HG02759 (cell line): ENCODE measurements at regions not wholly inside any gene's neighbourhood (a gene's known extent, or its start where the extent isn't known, plus 50 kb on each side); places are given as distances from the start of the nearest gene placed in this dataset.
"Not testable (repeated sequence)": the region's sequence is repeated elsewhere in the genome, so short reads cannot be mapped to it uniquely, and the experiment has no call there.

ENCODE experiments used
- ATAC-seq: cut with Tn5 transposase; IDR thresholded peaks from one replicate; pipeline ENCODE4 v1.9.1; 2021; ENCODE audit warnings: mild to moderate bottlenecking, moderate library complexity; ENCODE audit not compliant: unreplicated experiment

DNA sequence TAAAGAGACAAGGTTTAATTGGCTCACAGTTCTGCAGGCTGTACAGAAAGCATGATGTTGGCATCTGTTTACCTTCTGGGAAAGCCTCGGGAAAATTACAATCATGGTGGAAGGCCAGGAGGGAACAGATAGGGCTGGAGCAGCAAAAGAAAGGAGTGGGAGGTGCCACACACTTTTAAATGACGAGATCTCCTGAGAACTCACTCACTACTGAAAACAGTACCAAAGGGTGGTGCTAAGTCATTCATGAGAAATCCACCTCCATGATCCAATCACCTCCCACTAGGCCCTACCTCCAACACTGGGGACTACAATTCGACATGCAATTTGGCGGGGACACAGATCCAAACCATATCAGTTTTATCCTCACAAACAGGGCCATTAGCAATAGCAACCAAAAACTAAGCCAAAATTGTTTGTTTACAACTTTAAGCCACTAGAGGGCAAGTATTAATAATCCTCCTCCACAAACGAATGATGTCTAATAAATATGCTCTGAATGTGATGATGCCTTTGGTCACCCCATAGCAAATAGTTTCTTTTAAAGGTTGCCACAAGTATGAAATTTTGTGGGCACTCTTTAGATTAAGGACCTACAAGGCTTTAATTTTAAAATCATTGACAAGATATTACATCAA is 129.2 kb upstream of the NRBF2 start:
- ATAC-seq = no peak

- ATAC-seq = no peak
Measured at GRCh38 chr10:62996925-62997324, 136.2 kb upstream of the NRBF2 start.

DNA sequence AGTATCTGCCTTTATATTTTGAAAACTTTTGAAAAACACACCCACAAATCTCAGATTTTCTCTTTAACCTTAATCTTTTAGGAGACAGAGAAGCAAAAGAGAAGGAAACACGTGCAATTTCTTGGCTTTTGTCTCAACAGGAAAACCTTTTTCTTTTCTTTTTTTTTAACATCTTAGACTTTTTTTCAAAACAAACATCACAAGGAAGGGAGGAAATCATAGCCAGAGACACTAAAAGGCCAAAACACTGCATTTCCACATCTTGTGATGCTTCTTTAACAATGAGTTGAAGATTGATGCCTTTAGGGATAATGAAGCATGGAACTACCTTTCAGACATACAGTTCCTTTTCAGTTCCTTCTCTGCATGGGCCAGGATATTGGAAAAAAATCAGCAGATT is 136.6 kb upstream of the NRBF2 start:
- no peak for ATAC-seq

DNA sequence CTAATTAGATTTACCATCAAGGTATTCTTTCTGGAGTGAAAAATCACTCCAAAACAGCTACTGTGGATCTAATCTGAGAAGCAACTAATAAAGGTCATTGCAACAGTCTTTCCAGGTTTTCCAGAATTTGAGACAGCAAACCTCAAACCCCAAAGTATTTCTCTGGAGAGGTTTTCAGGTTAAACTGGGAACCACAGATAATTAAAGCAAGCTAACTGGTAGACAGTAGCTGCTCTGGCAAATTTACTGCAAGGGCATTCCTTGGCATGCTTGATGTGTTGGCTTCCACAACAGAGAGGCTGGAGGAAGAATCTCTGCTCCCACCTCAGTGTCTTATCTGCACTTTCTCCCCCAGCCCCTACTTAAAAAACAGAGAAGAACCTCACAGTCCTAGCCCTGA is 140.0 kb upstream of the NRBF2 start:
- ATAC-seq = no peak

DNA sequence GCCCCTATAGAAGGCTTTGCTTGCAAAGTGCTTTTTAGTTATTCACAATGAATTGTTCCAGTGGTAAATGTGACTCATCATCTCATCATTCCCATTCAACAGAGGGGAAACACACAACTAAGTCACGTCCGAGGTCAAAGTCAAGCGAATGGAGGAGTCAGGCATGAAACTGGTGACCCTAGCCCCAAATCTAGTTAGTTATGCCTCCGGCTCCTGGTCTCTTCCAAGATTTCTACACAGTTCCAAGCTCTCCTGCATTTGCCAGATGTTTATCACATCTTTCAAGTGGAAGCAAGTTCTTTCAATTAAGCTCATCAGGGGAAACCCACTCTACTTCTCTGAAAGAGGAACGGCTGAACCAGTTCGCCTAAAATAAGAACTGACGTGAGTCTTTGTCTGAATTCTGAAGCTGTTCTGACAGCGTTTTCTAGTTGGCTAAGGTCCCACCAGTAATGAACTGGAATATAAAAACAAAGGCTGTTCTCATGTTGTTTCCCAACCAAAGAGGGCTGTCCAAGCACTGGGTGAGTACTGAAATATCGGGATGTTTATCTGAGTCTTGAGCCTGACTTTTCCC is 140.9 kb upstream of the NRBF2 start:
- ATAC-seq = peak; percentile 70

- no peak for ATAC-seq
Measured at GRCh38 chr10:62990126-62990525, 143.0 kb upstream of the NRBF2 start.

DNA sequence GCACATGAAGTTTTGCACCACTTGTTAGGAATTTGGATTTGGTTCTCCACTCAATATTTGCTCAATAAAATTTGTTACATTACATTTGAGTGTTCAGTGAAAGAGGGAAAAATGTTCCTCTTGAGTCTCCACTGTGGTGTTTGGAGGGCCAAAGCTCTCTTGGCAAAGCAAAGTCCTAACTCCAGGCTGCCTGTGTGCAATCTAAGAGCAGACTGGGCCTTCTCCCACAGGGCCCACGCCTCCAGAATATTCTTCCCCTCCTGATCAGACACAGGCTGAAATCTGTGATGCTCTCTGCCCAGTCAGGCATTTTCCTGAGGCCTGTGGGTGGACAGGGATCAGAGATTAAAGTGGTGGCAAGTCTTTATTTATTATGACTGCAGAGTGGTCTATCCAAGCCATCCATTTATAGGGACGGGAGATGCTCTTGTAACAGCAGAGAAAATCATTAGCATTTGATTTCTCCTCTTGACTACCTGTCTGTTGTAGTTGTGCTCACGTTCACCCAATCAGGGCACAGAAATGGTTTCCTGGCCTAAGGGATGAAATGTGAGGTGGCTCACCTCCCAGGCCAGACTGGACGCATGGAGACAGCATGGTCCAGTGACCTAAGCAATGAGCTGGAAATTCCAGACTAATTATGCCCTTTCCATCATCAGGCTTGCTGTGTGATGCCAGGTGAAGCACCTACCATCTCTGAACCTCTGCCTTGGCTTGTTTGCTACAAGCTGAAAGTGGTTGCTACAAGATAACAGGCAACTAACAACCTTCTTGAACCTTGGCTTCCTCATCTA is 147.1 kb upstream of the NRBF2 start:
- no peak for ATAC-seq

DNA sequence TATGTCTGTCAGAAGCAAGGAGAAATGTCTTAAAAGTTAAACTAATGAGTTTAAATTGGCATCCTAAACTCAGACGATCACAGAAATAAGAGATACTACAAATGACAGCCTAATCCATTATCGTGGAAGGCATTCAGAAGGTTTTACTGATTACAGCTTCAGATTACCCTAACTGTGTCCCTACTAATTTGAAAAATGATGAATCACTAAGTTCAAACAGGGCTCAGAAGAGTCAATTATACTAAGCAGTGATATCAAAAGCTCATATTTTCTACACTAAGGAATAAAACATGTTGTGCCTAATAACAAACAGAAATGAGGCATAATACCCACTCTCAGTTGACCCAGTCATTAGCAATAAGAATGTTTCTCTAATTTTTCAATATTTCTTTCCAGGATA is 152.0 kb upstream of the NRBF2 start:
- ATAC-seq = no peak

DNA sequence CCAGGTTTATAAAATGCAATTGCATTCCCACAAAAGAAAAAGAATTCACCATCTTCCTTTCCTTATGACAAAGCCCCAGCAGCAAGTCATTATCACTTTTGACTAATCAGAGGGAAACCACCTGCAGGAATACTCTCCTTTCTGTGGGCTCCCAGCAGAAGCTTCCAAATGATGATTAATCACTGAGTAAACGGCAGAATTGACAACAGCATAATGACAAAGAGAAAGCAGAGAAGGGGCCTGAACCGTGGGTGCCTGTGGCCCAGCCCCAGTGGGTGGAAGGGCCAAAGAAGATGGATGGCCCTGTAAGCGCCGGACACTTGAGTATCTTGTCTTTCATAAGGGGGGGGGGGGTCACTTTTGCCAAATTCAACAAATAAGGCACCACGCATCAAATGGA is 152.4 kb upstream of the NRBF2 start:
- ATAC-seq = no peak

DNA sequence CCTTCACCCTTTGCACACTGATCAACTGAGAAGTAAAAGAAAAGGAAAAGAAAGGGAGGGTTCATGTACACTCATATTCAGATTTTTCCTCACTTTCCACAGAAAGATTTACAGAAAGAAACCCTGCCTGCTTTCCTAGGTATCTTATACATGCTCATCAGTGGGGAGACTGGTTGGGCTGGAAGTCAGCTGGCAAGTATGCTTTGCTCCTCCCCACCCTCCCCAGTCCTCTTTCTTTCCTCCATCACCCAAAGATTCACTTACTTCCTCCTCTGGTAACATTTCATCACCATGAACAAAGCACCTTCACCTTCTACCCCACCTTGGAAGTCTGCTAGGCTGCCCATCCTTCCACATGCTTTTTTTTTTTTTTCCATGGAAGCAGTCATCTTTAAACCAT is 153.2 kb upstream of the NRBF2 start:
- ATAC-seq = no peak

DNA sequence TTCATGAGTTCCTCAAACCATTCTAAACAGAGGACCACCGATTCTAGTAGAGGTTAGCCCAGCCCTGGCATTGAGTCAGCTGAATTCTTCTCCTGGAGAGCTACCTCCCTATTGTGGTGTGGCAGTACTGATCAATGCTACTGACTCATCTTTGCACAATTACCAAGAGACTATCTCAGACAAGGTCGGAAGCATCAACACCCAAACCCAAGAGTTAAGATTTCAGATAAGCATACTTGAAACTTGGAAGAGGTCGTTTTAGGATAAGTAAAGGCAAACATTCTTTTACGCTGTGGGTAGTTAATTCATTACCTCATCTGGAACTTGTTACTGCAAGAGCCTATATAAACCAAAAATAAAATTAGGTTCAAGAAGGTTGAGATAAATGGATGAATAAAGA is 154.6 kb upstream of the NRBF2 start:
- ATAC-seq = no peak

DNA sequence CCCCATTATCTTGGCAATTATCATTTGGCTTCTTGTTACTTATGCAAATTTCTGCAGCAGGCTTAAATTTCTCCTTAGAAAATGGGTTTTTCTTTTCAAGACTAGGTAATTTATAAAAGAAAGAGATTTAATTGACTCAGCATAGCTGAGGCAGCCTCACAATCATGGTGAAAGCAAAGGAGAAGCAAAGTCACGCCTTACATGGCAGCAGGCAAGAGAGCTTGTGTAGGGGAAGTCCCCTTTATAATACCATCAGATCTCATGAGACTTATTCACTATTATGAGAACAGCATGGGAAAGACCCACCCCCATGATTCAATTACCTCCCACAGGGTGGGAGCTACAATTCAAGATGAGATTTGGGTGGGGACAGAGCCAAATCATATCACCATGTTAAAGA is 158.3 kb upstream of the NRBF2 start:
- ATAC-seq = not testable (repeated sequence)

GRCh38 chr10:62972103-62972502 is 155.9 kb upstream of the EGR2 start:
- no peak for ATAC-seq

DNA sequence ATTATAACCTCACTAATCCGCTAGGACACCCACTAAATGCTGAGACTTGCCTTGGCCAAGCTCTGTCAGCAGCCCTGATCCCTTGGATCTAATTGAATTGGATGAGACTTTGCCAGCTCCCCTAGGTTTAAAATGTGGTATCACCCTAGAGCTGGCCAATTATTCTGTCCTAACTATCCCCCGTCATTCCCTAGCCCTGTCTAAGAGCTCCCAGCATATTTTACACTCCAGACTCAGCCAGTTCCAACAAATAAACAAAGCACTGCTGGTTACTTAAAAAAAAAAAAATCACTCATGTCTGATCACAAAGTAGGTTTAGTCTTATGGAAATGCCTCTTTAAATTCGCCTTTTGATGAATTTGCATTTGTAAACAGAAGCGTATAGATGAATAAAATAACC is 147.9 kb upstream of the EGR2 start:
- ATAC-seq = no peak

DNA sequence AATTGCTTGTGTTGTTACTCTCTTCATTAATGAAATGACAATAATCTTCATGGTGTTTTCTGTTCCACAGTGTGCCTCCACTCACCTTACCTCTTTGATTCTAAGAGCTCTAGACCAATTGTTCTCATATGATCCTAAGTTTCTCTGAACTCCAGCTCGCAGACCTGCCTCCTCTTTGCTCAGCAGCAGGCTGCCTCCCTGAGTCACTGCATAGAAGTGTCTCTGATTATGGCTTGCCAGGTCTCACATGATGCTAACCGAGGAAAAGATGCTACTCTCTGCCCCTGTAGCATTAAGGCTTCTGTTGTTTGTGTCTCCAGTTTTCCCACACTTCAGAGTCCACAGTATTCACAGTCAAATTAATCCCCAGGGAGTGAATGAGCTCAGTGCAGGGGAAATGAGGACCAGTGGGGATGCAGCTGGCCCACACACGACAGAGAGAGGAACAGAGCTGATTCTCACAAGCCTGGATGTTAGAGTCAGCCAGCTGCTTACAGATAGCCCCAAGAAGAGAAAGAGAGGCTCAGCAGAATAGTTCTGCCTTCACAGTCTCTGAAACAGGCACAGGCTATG is 145.9 kb upstream of the EGR2 start:
- no peak for ATAC-seq

DNA sequence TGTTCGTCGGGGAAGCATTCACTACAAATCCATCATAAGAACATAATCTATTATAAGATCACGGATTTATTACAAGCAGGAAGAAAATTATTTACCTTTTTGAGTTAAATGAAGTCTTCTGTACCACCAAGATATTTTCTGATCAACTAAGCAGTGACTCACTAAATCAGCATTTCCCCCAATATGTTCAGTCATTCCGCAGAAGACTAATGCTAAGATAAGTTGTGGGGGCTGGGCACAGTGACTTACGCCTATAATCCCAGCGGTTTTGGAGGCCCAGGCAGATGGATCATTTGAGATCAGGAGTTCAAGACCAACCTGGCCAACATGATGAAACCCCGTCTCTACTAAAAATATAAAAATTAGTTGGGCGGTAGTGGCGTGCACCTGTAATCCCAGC is 144.2 kb upstream of the EGR2 start:
- ATAC-seq = no peak

GRCh38 chr10:62959553-62959952 is 143.4 kb upstream of the EGR2 start:
- ATAC-seq = no peak

- no peak for ATAC-seq
Measured at GRCh38 chr10:62958980-62959379, 142.8 kb upstream of the EGR2 start.

- no peak for ATAC-seq
Measured at GRCh38 chr10:62946278-62946677, 130.1 kb upstream of the EGR2 start.

- ATAC-seq = no peak
Measured at GRCh38 chr10:62939698-62940097, 123.5 kb upstream of the EGR2 start.

GRCh38 chr10:62938672-62939071 is 122.5 kb upstream of the EGR2 start:
- no peak for ATAC-seq

- ATAC-seq = no peak
Measured at GRCh38 chr10:62937674-62938073, 121.5 kb upstream of the EGR2 start.
